Mammary epithelial cell (primary cell): ENCODE measurements at regions not wholly inside any gene's neighbourhood (a gene's known extent, or its start where the extent isn't known, plus 50 kb on each side); places are given as distances from the start of the nearest gene placed in this dataset.

Source experiments
- EZH2 ChIP-seq: IDR thresholded peaks from 2 replicates; pipeline ENCODE4 v1.6.1; 2012; ENCODE audit warnings: low read length, inconsistent platforms, borderline replicate concordance
- TF ChIP-seq, protein P1 (sequence below), 2 donors: IDR thresholded peaks in 1 of 2; conservative IDR thresholded peaks in 1 of 2; 2 replicates each; pipeline ENCODE4 v1.5.1; 2011 to 2012; ENCODE audit warnings: inconsistent platforms in 2 of 2, low read length in 2 of 2, mild to moderate bottlenecking in 2 of 2, control low read depth in 1 of 2, low read depth in 1 of 2; ENCODE audit not compliant: insufficient read depth in 1 of 2; ENCODE audit errors: extremely low read depth in 1 of 2

DNA sequence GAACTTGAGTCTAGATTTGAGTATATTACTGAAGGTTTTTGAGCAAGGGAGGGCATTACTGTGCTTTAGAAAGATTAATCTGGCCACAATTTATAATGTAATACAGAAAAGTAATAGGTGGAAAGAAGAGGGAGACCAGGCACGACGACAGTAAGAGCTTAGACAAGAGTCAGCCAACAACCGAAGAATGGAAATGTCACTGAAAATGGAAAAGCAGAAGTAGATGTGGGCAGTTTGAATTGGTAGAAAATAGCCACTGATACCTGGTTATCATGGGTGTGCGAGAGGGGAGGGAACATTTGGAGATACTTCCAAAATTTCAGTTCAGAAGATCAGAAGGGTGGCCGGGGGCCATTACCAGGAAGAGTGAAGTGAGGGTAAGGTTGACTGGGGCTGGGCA is 339.1 kb downstream of the UTRN start:
- TF ChIP-seq, protein P1, sequence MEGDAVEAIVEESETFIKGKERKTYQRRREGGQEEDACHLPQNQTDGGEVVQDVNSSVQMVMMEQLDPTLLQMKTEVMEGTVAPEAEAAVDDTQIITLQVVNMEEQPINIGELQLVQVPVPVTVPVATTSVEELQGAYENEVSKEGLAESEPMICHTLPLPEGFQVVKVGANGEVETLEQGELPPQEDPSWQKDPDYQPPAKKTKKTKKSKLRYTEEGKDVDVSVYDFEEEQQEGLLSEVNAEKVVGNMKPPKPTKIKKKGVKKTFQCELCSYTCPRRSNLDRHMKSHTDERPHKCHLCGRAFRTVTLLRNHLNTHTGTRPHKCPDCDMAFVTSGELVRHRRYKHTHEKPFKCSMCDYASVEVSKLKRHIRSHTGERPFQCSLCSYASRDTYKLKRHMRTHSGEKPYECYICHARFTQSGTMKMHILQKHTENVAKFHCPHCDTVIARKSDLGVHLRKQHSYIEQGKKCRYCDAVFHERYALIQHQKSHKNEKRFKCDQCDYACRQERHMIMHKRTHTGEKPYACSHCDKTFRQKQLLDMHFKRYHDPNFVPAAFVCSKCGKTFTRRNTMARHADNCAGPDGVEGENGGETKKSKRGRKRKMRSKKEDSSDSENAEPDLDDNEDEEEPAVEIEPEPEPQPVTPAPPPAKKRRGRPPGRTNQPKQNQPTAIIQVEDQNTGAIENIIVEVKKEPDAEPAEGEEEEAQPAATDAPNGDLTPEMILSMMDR (conservative IDR thresholded peaks at IDR 0.05 in 1 of 2, IDR thresholded peaks at IDR 0.05 in 1 of 2; ENCODE audit: extremely low read depth in 1 of 2, insufficient read depth in 1 of 2, low read depth in 1 of 2, low read length in 2 of 2) = no peak
- no peak for TF ChIP-seq EZH2
